GM19351 (cell line): ENCODE measurements at regions not wholly inside any gene's neighbourhood (a gene's known extent, or its start where the extent isn't known, plus 50 kb on each side); places are given as distances from the start of the nearest gene placed in this dataset.
A peak's percentile ranks its signal among the peaks of the same experiment; 100 is the strongest.

ENCODE experiments used
- ATAC-seq: cut with Tn5 transposase; IDR thresholded peaks from one replicate; pipeline ENCODE4 v1.9.1; 2021; ENCODE audit warnings: mild to moderate bottlenecking, moderate library complexity; ENCODE audit not compliant: unreplicated experiment

DNA sequence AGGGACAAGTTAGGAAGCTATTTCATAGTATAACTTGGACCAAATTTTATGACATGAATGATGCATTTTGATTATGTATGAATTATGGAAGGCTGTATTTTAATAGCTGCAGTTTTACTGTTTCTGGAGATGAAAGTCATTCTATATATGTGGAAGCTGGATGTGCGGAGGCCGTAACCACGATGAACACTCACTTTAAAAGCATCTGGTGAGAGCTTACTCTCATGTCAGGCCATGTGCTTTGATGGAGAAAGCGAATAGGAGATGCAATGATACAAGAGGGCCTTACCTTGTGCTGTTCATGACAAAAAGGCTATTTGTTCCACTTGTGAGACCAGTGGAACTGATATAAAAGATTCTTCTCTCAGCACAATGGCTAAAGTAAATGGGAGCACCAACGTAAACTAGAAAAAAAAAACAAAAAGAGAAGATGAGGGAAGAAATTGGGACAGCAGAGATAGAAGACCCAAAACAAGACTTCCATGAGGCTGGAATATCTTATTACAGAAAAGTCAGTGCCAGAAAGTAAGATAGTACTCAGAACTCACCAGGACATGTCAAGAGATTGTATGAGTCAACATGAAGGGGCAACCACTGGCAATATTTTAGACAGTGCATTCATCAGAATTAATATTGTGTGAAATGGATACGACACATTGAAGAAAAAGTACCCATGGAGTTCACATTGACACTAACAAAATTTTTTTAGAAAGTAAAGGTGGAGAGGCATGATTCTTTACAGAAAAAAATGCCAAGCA lies 63.3 kb upstream of the GAB1 start:
- no peak for ATAC-seq

GRCh38 chr4:143280861-143281260 lies 55.8 kb upstream of the GAB1 start:
- ATAC-seq = no peak

- peak; percentile 83 for ATAC-seq
These were observed 55.0 kb upstream of the GAB1 start for GRCh38 chr4:143281507-143282190.

- ATAC-seq = no peak
These were observed 54.4 kb upstream of the GAB1 start for GRCh38 chr4:143282211-143282707.

DNA sequence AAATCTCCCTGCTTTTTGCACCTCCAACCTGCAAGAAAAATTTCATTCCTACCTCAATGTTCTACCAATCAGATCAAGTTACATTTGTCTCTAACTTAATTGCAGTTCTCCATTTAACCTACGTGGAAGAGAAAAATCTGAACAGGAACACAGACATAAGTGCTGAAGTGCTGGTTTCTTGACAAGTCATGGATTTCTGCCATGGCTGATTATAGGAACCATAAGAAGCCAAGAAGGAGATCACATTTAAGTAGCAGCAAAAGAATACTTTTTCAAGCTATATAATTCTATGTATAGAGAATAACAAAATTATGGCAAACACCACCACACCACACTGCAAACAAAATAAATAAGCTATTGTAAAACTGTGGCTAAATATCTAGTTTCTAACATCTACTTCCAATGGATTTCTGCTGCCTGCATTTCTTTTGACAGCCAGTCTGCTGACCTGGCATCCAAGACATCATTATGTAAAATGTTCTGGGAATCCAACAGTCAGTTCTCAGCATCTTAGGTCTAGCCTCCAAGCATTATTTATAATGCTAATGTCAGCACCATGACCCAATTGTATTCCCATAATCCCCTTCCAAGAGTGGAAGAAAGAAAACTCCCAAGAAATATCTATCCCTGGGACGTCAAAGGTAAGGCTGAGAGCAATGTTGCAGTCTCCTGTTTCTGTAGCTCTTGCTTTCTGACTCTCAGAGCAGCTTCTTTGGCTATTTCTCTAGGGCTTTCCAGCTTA lies 50.8 kb upstream of the GAB1 start:
- no peak for ATAC-seq

DNA sequence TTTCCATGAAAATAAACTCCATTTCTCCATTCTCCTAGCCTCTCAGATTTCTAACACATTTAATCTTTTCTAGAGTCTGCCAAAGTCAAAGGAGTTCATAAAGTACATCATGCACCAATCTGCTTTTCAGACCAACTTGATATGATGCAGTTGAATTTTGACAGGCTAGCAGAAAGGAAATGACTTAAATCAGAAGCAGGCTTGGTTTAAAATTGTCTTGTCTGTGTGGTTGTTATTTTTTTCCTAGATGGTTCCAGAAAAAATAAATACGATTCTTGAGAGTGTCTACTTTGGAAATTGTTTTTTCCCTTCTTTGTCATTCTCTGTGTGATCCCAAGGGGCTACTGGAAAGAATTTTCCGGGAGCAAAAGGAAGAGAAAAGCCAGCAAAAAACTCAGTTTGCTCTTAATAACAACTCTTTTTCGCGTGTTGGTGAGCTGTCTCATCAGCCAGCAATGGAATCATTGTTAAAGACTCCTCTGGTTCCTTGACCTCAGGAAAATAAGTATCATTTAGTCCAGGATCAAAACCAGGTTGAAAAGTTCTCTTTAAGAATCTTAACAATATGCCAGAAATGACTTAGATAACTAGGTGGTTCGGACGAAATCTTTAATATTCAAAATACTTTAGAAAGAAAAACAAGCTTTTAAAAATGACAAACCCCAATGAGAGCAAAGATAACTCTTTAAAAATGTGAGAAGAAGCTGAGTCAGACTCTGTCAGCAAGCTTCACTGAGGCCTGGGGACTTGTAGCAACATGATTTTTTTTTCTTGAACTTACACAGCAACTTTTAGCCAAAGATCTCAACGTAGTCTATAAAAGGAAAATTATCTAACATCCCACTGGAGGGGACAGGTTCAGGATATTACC lies 49.7 kb upstream of the GAB1 start:
- ATAC-seq = no peak
